Osteoblast (primary cell): ENCODE measurements at regions not wholly inside any gene's neighbourhood (a gene's known extent, or its start where the extent isn't known, plus 50 kb on each side); places are given as distances from the start of the nearest gene placed in this dataset. TPM values are rescaled to one million over a fixed set of nuclear protein-coding genes. Genes with fewer than 3 reads are reported as not detected.

Experiments used
- DNase-seq: peaks from one replicate; pipeline ENCODE4 v3.0.0; 2011; ENCODE audit warnings: low spot score, mixed read lengths; ENCODE audit not compliant: insufficient read length; ENCODE audit errors: missing footprints
- H2AFZ ChIP-seq: 2 replicates; pipeline ENCODE4 v1.6.0; 2011; ENCODE audit warnings: mild to moderate bottlenecking, low read length
- H3K27ac ChIP-seq: 2 replicates; pipeline ENCODE4 v1.5.1; 2011; ENCODE audit warnings: mild to moderate bottlenecking, low read depth, low read length, moderate library complexity
- H3K27me3 ChIP-seq: 2 replicates; pipeline ENCODE4 v1.6.0; 2012; ENCODE audit warnings: mild to moderate bottlenecking, control low read depth, inconsistent platforms, low read length, moderate library complexity; ENCODE audit not compliant: insufficient read depth
- H3K36me3 ChIP-seq: 2 replicates; pipeline ENCODE4 v1.5.1; 2011; ENCODE audit warnings: mild to moderate bottlenecking, low read length, control low read depth, moderate library complexity; ENCODE audit not compliant: insufficient read depth
- H3K4me1 ChIP-seq: 2 replicates; pipeline ENCODE4 v1.5.1; 2011; ENCODE audit warnings: mild to moderate bottlenecking, low read length, control low read depth, moderate library complexity; ENCODE audit not compliant: insufficient read depth
- H3K4me2 ChIP-seq: 2 replicates; pipeline ENCODE4 v1.6.0; 2011; ENCODE audit warnings: mild to moderate bottlenecking, low read length; ENCODE audit not compliant: insufficient read depth
- H3K4me3 ChIP-seq: fragments of 200-600 bp; sonication (generic); 3 replicates; pipeline ENCODE4 v1.5.1; 2012; ENCODE audit warnings: mild to moderate bottlenecking, low read length, inconsistent platforms; ENCODE audit not compliant: insufficient read depth
- H3K79me2 ChIP-seq: 2 replicates; pipeline ENCODE4 v1.6.0; 2012; ENCODE audit warnings: mild to moderate bottlenecking, low read length, control low read depth, inconsistent platforms; ENCODE audit not compliant: insufficient read depth
- H3K9me3 ChIP-seq: 2 replicates; pipeline ENCODE4 v1.5.1; 2011; ENCODE audit warnings: low read depth, low read length, control low read depth
- H4K20me1 ChIP-seq: 2 replicates; pipeline ENCODE4 v1.6.0; 2012; ENCODE audit warnings: mild to moderate bottlenecking, low read length, control low read depth; ENCODE audit not compliant: insufficient read depth
- small RNA-seq: library from RNA; depleted of rRNA; stranded (forward); fragments of <200 nt; gene quantifications from one replicate; pipeline ENCODE3, GENCODE V24; 2012
- TF ChIP-seq, protein P1 (sequence below): IDR thresholded peaks from 2 replicates; pipeline ENCODE4 v1.5.1; 2011; ENCODE audit warnings: mild to moderate bottlenecking, low read depth, low read length, moderate library complexity; ENCODE audit errors: extremely low read depth

DNA sequence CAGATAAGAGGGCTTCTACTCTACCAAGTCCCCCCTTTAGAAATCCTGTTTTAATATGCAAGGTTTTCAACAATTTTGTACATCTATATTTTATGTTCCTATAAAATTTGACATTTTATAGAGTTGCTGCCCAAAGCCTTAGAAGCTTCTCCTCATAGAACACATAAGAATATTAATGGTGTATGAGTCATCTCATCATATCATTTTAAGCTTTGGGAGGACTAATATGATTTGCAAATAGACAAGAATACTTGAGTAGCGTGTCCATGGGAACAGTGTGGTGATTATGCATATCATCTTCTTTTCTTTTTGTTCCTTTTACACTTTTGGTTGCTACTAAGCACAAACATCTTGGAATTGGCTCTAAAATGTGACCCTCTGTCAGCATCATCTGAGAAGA lies 56.7 kb upstream of the HUWE1 start:
- TF ChIP-seq, protein P1, sequence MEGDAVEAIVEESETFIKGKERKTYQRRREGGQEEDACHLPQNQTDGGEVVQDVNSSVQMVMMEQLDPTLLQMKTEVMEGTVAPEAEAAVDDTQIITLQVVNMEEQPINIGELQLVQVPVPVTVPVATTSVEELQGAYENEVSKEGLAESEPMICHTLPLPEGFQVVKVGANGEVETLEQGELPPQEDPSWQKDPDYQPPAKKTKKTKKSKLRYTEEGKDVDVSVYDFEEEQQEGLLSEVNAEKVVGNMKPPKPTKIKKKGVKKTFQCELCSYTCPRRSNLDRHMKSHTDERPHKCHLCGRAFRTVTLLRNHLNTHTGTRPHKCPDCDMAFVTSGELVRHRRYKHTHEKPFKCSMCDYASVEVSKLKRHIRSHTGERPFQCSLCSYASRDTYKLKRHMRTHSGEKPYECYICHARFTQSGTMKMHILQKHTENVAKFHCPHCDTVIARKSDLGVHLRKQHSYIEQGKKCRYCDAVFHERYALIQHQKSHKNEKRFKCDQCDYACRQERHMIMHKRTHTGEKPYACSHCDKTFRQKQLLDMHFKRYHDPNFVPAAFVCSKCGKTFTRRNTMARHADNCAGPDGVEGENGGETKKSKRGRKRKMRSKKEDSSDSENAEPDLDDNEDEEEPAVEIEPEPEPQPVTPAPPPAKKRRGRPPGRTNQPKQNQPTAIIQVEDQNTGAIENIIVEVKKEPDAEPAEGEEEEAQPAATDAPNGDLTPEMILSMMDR = no peak
- no peaks in the 10 kb centered on the region for H4K20me1 ChIP-seq
- no peak overlapping the region for H2AFZ ChIP-seq
- H3K4me1 ChIP-seq = no peaks in the 10 kb centered on the region
- H3K79me2 ChIP-seq = no peaks in the 10 kb centered on the region
- no peaks in the 10 kb centered on the region for H3K9me3 ChIP-seq
- DNase-seq = no peak
- H3K36me3 ChIP-seq = no peaks in the 10 kb centered on the region
- H3K27ac ChIP-seq = no peak overlapping the region
- no peaks in the 10 kb centered on the region for H3K27me3 ChIP-seq
- no peak overlapping the region for H3K4me2 ChIP-seq
- no peak overlapping the region for H3K4me3 ChIP-seq

- H3K4me3 ChIP-seq = no peak overlapping the region
- H3K4me1 ChIP-seq = no peaks in the 10 kb centered on the region
- H3K36me3 ChIP-seq = no peaks in the 10 kb centered on the region
- no peaks in the 10 kb centered on the region for H3K27me3 ChIP-seq
- TF ChIP-seq, protein P1 = no peak
- H3K79me2 ChIP-seq = no peaks in the 10 kb centered on the region
- DNase-seq = no peak
- no peak overlapping the region for H3K27ac ChIP-seq
- H4K20me1 ChIP-seq = no peaks in the 10 kb centered on the region
- no peak overlapping the region for H3K4me2 ChIP-seq
- no peak overlapping the region for H2AFZ ChIP-seq
- H3K9me3 ChIP-seq = no peaks in the 10 kb centered on the region
Measured at GRCh38 chrX:53738370-53738906, 51.9 kb upstream of the HUWE1 start.

Small RNA genes in the stretch of these regions (small RNA-seq; reads per million reads assigned to genes)
- not detected for gene BX323845.1
- not detected for gene BX323845.2
